ENCODE measurements at regions not wholly inside any gene's neighbourhood (a gene's known extent, or its start where the extent isn't known, plus 50 kb on each side); places are given as distances from the start of the nearest gene placed in this dataset.

DNA sequence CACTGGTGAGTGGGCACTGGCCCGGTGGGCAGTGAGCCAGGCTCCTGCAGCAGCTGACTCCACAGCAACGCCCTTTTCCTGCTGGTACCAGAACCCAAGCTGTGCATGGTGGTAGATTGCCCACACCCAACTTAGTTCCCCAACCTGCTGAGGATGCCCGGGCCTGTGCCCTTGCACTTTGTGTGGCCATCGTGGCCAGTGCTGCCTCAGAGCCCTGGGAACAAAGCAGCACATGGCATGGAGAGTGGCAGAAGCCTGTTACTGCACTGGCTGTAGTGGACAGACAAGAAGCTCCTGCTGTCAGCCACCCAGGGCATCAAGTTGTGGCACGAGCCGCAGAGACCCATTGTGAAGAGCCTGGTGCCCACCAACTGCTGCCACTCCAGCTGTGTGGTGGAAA, 612.9 kb downstream of the DNAH5 start:
- no peaks in the 10 kb centered on the region for H3K36me3 Mint-ChIP-seq
- TF ChIP-seq NFE2L1 (CRISPR knock-in tag; IDR thresholded peaks at IDR 0.05), result no peak
- TF ChIP-seq, protein P1, sequence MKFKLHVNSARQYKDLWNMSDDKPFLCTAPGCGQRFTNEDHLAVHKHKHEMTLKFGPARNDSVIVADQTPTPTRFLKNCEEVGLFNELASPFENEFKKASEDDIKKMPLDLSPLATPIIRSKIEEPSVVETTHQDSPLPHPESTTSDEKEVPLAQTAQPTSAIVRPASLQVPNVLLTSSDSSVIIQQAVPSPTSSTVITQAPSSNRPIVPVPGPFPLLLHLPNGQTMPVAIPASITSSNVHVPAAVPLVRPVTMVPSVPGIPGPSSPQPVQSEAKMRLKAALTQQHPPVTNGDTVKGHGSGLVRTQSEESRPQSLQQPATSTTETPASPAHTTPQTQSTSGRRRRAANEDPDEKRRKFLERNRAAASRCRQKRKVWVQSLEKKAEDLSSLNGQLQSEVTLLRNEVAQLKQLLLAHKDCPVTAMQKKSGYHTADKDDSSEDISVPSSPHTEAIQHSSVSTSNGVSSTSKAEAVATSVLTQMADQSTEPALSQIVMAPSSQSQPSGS (CRISPR knock-in tag; IDR thresholded peaks at IDR 0.05; ENCODE audit: borderline replicate concordance, low read depth), result no peak
- no peak for TF ChIP-seq FOXK1 (CRISPR knock-in tag; IDR thresholded peaks at IDR 0.05)
- TF ChIP-seq, protein P2, sequence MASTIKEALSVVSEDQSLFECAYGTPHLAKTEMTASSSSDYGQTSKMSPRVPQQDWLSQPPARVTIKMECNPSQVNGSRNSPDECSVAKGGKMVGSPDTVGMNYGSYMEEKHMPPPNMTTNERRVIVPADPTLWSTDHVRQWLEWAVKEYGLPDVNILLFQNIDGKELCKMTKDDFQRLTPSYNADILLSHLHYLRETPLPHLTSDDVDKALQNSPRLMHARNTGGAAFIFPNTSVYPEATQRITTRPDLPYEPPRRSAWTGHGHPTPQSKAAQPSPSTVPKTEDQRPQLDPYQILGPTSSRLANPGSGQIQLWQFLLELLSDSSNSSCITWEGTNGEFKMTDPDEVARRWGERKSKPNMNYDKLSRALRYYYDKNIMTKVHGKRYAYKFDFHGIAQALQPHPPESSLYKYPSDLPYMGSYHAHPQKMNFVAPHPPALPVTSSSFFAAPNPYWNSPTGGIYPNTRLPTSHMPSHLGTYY (CRISPR knock-in tag; IDR thresholded peaks at IDR 0.05), result no peak
- TF ChIP-seq MYBL2 (CRISPR knock-in tag; IDR thresholded peaks at IDR 0.05), result no peak
- TF ChIP-seq, protein P3, sequence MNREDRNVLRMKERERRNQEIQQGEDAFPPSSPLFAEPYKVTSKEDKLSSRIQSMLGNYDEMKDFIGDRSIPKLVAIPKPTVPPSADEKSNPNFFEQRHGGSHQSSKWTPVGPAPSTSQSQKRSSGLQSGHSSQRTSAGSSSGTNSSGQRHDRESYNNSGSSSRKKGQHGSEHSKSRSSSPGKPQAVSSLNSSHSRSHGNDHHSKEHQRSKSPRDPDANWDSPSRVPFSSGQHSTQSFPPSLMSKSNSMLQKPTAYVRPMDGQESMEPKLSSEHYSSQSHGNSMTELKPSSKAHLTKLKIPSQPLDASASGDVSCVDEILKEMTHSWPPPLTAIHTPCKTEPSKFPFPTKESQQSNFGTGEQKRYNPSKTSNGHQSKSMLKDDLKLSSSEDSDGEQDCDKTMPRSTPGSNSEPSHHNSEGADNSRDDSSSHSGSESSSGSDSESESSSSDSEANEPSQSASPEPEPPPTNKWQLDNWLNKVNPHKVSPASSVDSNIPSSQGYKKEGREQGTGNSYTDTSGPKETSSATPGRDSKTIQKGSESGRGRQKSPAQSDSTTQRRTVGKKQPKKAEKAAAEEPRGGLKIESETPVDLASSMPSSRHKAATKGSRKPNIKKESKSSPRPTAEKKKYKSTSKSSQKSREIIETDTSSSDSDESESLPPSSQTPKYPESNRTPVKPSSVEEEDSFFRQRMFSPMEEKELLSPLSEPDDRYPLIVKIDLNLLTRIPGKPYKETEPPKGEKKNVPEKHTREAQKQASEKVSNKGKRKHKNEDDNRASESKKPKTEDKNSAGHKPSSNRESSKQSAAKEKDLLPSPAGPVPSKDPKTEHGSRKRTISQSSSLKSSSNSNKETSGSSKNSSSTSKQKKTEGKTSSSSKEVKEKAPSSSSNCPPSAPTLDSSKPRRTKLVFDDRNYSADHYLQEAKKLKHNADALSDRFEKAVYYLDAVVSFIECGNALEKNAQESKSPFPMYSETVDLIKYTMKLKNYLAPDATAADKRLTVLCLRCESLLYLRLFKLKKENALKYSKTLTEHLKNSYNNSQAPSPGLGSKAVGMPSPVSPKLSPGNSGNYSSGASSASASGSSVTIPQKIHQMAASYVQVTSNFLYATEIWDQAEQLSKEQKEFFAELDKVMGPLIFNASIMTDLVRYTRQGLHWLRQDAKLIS (CRISPR knock-in tag; IDR thresholded peaks at IDR 0.05; ENCODE audit: borderline replicate concordance), result no peak
- TF ChIP-seq, protein P4, sequence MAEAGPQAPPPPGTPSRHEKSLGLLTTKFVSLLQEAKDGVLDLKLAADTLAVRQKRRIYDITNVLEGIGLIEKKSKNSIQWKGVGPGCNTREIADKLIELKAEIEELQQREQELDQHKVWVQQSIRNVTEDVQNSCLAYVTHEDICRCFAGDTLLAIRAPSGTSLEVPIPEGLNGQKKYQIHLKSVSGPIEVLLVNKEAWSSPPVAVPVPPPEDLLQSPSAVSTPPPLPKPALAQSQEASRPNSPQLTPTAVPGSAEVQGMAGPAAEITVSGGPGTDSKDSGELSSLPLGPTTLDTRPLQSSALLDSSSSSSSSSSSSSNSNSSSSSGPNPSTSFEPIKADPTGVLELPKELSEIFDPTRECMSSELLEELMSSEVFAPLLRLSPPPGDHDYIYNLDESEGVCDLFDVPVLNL (CRISPR knock-in tag; IDR thresholded peaks at IDR 0.05; ENCODE audit: borderline replicate concordance, low read depth), result no peak
- TF ChIP-seq NFYB (CRISPR knock-in tag; conservative IDR thresholded peaks at IDR 0.05; ENCODE audit: low read depth), result no peak
- no peak for TF ChIP-seq ZNF423 (CRISPR knock-in tag; IDR thresholded peaks at IDR 0.05)
- TF ChIP-seq ZNF232 (CRISPR knock-in tag; IDR thresholded peaks at IDR 0.05), result no peak
- TF ChIP-seq, protein P5, sequence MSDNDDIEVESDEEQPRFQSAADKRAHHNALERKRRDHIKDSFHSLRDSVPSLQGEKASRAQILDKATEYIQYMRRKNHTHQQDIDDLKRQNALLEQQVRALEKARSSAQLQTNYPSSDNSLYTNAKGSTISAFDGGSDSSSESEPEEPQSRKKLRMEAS (CRISPR knock-in tag; IDR thresholded peaks at IDR 0.05), result no peak
- TF ChIP-seq ZBTB21 (CRISPR knock-in tag; IDR thresholded peaks at IDR 0.05; ENCODE audit: borderline replicate concordance), result no peak
- no peak for TF ChIP-seq ZNF416 (CRISPR knock-in tag; IDR thresholded peaks at IDR 0.05)
- TF ChIP-seq TCF7 (CRISPR knock-in tag; IDR thresholded peaks at IDR 0.05; ENCODE audit: low read depth), result no peak
- TF ChIP-seq, protein P6, sequence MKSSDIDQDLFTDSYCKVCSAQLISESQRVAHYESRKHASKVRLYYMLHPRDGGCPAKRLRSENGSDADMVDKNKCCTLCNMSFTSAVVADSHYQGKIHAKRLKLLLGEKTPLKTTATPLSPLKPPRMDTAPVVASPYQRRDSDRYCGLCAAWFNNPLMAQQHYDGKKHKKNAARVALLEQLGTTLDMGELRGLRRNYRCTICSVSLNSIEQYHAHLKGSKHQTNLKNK (CRISPR knock-in tag; IDR thresholded peaks at IDR 0.05), result no peak
- no peak for TF ChIP-seq CREB1 (CRISPR knock-in tag; IDR thresholded peaks at IDR 0.05)
- H3K9me3 Mint-ChIP-seq, result 0 out of 2 replicates have a peak, but pooled peaks cover 9% of the 10 kb centered on the region
- no peak overlapping the region for H3K27ac Mint-ChIP-seq
- ChIA-PET CTCF (no interaction called here), POLR2A (no interaction called here)
- H3K4me1 Mint-ChIP-seq, result peaks cover 5% of the 10 kb centered on the region; the same call in 1 of the 2 replicates
- no peak overlapping the region for H3K4me3 Mint-ChIP-seq
- DNase-seq (ENCODE audit: low spot score) (no peak), ATAC-seq (no peak)
- no peaks in the 10 kb centered on the region for H3K27me3 Mint-ChIP-seq (ENCODE audit: low read depth)

DNA sequence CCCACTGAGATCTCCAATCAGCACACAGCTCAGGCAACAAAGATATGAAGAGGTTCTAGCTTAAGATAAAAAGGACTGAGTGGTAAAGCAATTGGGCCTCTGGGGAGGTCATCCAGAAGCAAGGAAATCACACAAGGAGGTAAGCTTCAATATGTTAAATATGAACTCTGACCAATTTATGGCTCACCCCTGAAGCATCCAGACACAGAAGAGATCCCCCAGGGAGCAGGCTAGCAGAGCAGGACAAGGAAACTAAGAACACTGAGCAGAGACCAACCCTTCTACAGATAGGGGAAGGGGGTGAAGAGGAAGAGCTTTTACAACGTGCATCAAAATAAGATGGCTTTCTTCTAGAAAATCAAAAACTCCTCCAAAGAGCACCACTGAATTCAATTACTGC, 616.2 kb downstream of the DNAH5 start:
- DNase-seq (ENCODE audit: low spot score) (no peak), ATAC-seq (no peak)
- peaks cover 5% of the 10 kb centered on the region for H3K4me1 Mint-ChIP-seq
- CTCF ChIA-PET, result no interaction called here
- no peak overlapping the region for H3K4me3 Mint-ChIP-seq
- POLR2A ChIA-PET, result no interaction called here
- no peaks in the 10 kb centered on the region for H3K27me3 Mint-ChIP-seq (ENCODE audit: low read depth)
- H3K27ac Mint-ChIP-seq, result no peak overlapping the region
- H3K36me3 Mint-ChIP-seq, result no peaks in the 10 kb centered on the region
- H3K9me3 Mint-ChIP-seq, result 0 out of 2 replicates have a peak, but pooled peaks cover 3% of the 10 kb centered on the region
- TF ChIP-seq NR3C1 (CRISPR knock-in tag; conservative IDR thresholded peaks at IDR 0.05; ENCODE audit: low read depth) (no peak), ZNF396 (CRISPR knock-in tag; IDR thresholded peaks at IDR 0.05; ENCODE audit: borderline replicate concordance) (no peak), TP53 (CRISPR knock-in tag; IDR thresholded peaks at IDR 0.05) (no peak)
- TF ChIP-seq, protein P7, sequence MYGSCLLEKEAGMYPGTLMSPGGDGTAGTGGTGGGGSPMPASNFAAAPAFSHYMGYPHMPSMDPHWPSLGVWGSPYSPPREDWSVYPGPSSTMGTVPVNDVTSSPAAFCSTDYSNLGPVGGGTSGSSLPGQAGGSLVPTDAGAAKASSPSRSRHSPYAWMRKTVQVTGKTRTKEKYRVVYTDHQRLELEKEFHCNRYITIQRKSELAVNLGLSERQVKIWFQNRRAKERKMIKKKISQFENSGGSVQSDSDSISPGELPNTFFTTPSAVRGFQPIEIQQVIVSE (CRISPR knock-in tag; IDR thresholded peaks at IDR 0.05; ENCODE audit: borderline replicate concordance), result no peak
- TF ChIP-seq, protein P8, sequence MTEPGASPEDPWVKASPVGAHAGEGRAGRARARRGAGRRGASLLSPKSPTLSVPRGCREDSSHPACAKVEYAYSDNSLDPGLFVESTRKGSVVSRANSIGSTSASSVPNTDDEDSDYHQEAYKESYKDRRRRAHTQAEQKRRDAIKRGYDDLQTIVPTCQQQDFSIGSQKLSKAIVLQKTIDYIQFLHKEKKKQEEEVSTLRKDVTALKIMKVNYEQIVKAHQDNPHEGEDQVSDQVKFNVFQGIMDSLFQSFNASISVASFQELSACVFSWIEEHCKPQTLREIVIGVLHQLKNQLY (CRISPR knock-in tag; IDR thresholded peaks at IDR 0.05), result no peak
- TF ChIP-seq, protein P9, sequence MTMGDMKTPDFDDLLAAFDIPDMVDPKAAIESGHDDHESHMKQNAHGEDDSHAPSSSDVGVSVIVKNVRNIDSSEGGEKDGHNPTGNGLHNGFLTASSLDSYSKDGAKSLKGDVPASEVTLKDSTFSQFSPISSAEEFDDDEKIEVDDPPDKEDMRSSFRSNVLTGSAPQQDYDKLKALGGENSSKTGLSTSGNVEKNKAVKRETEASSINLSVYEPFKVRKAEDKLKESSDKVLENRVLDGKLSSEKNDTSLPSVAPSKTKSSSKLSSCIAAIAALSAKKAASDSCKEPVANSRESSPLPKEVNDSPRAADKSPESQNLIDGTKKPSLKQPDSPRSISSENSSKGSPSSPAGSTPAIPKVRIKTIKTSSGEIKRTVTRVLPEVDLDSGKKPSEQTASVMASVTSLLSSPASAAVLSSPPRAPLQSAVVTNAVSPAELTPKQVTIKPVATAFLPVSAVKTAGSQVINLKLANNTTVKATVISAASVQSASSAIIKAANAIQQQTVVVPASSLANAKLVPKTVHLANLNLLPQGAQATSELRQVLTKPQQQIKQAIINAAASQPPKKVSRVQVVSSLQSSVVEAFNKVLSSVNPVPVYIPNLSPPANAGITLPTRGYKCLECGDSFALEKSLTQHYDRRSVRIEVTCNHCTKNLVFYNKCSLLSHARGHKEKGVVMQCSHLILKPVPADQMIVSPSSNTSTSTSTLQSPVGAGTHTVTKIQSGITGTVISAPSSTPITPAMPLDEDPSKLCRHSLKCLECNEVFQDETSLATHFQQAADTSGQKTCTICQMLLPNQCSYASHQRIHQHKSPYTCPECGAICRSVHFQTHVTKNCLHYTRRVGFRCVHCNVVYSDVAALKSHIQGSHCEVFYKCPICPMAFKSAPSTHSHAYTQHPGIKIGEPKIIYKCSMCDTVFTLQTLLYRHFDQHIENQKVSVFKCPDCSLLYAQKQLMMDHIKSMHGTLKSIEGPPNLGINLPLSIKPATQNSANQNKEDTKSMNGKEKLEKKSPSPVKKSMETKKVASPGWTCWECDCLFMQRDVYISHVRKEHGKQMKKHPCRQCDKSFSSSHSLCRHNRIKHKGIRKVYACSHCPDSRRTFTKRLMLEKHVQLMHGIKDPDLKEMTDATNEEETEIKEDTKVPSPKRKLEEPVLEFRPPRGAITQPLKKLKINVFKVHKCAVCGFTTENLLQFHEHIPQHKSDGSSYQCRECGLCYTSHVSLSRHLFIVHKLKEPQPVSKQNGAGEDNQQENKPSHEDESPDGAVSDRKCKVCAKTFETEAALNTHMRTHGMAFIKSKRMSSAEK (CRISPR knock-in tag; IDR thresholded peaks at IDR 0.05; ENCODE audit: borderline replicate concordance), result no peak

Measured in WTC11 (cell line).